T-helper 17 cell (primary cell): ENCODE measurements at regions not wholly inside any gene's neighbourhood (a gene's known extent, or its start where the extent isn't known, plus 50 kb on each side); places are given as distances from the start of the nearest gene placed in this dataset.
"Not testable (repeated sequence)": the region's sequence is repeated elsewhere in the genome, so short reads cannot be mapped to it uniquely, and the experiment has no call there.

ENCODE experiments used
- ATAC-seq: fragments of 150-1000 bp; cut with Tn5 transposase; 2 replicates; pipeline ENCODE4 v1.10.0; 2021; ENCODE audit warnings: mild to moderate bottlenecking, moderate library complexity
- DNase-seq, 3 donors: peaks; one replicate each; pipeline versions ENCODE4 v3.0.0 to v3.0.0-alpha.2; 2020 to 2021
- H3K9me3 ChIP-seq: one replicate; pipeline ENCODE4 v1.7.0; 2013; ENCODE audit warnings: low read length, mild to moderate bottlenecking; ENCODE audit not compliant: control insufficient read depth, poor library complexity, severe bottlenecking
- H3K27ac Mint-ChIP-seq: one replicate; pipeline ENCODE4 v1.8.0; 2022; ENCODE audit warnings: mild to moderate bottlenecking, moderate library complexity, mixed read lengths
- H3K27me3 Mint-ChIP-seq: one replicate; pipeline ENCODE4 v1.8.0; 2022; ENCODE audit warnings: mixed read lengths
- H3K36me3 Mint-ChIP-seq: one replicate; pipeline ENCODE4 v1.8.0; 2022; ENCODE audit warnings: low read depth, mixed read lengths
- H3K4me1 Mint-ChIP-seq: one replicate; pipeline ENCODE4 v1.8.0; 2022; ENCODE audit warnings: mild to moderate bottlenecking, mixed read lengths
- H3K4me3 Mint-ChIP-seq: one replicate; pipeline ENCODE4 v1.8.0; 2022; ENCODE audit warnings: mild to moderate bottlenecking, moderate library complexity, mixed read lengths

DNA sequence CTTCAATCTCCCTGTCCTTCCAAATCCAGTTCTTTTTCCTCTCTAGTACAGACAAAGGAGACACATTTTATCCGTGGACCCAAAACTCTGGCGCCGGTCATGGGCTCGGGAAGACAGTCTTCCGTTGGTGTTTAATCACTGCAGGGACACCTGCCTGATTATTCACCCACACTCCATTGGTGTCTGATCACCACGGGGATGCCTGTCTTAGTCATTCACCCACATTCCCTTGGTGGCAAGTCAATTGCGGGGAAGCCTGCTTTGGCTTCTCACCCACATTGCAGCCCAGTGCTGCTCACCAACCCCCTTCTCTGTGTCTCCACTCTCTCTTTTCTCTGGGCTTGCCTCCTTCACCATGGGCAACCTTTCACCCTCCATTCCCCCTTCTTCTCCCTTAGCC lies 266.7 kb upstream of the REG3G start:
- H3K36me3 Mint-ChIP-seq, ATAC-seq, H3K4me3 Mint-ChIP-seq, H3K9me3 ChIP-seq, H3K27me3 Mint-ChIP-seq, H3K4me1 Mint-ChIP-seq, H3K27ac Mint-ChIP-seq, DNase-seq: not testable (repeated sequence)

DNA sequence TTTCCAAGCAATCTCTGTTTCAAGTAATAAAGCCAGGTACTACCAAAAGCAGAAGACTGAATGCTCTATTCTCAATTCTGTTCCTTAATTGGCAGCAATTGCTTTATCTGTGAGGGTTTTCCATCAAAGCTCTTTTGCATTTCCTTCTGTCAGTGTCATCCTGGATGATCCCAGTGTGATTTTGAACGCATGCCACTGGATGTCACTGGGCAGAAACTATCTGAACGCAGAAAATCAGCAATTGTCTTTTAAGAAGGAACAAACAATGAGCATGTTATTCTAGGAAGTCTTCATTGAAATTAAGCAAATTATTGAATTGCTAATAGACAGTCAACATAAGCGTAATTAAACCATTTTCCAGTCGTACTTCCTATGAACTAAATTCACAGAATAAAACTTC lies 259.0 kb upstream of the REG3G start:
- DNase-seq (no peak), ATAC-seq (no peak)
- Mint-ChIP-seq H3K36me3 (no peaks in the 10 kb centered on the region), H3K27ac (no peak overlapping the region), H3K4me3 (no peak overlapping the region), H3K4me1 (no peaks in the 10 kb centered on the region), H3K27me3 (no peaks in the 10 kb centered on the region)
- no peaks in the 10 kb centered on the region for H3K9me3 ChIP-seq

DNA sequence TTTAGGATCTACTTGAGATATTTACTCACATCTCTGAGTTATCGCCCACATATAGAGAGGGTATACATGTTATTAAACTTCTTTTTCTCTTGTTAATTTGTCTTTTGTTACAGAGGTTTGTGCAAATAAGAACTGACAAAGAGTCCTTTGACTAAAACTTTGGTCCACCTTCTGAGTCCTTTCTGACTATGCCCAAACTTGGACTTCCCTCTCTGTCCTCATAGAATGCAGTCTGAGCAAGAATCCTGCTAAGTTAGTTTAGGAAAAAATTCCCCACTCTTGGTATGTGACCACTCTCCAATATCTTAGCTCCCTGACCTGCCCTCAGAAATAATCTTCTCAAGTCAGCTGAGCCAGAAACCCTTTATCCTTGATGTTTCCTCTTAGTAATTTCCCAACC lies 257.5 kb upstream of the REG3G start:
- no peaks in the 10 kb centered on the region for H3K9me3 ChIP-seq
- H3K4me1 Mint-ChIP-seq = no peaks in the 10 kb centered on the region
- no peaks in the 10 kb centered on the region for H3K36me3 Mint-ChIP-seq
- DNase-seq = no peak
- no peak for ATAC-seq
- no peaks in the 10 kb centered on the region for H3K27me3 Mint-ChIP-seq
- no peak overlapping the region for H3K27ac Mint-ChIP-seq
- H3K4me3 Mint-ChIP-seq = no peak overlapping the region

DNA sequence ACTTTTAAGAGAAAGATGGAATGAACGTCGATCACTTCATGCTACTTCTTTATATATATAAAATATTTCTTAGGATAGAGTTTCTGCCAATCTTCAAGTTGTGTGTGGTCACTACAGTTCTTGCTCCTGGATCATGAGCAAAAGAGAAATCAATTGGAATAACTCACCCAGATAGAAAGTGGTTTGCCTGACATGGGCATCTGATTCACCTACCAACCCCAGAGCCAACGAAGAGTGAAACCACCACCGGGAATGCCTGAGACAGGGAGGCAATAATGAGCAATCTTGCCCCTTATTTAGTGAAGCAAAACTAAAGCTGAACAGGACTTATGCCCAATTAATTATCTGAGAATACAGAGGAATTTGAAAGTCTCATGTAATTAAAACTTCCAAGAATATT lies 250.2 kb upstream of the REG3G start:
- ATAC-seq (no peak), DNase-seq (no peak)
- H3K4me3 Mint-ChIP-seq = no peak overlapping the region
- H3K36me3 Mint-ChIP-seq = no peaks in the 10 kb centered on the region
- H3K4me1 Mint-ChIP-seq = no peaks in the 10 kb centered on the region
- H3K9me3 ChIP-seq = no peaks in the 10 kb centered on the region
- no peak overlapping the region for H3K27ac Mint-ChIP-seq
- no peaks in the 10 kb centered on the region for H3K27me3 Mint-ChIP-seq

DNA sequence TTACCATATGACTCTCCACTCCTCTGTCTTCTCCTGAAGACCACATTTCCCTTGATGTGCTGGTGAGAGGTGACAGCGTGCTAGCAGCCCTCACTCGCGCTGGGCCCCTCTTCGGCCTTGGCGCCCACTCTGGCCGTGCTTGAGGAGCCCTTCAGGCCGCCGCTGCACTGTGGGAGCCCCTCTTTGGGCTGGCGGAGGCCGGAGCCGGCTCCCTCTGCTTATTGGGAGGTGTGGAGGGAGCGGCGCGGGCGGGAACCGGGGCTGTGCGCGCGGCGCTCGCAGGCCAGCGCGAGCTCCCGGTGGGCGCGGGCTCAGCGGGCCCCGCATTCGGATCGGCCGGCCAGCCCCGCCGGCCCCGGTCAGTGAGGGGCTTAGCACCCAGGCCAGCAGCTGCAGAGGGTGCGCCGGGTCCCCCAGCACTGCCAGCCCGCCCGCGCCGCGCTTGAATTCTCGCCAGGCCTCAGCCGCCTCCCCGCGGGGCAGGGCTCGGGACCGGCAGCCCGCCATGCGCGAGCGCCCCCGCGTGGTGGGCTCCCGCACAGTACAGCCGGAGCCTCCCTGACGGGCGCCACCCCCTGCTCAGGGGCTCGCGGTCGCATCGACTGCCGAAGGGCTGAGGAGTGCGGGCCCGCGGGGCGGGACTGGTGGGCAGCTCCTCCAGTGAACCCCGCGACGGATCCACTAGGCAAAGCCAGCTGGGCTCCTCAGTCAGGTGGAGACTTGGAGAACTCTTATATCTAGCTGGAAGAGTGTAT lies 246.6 kb upstream of the REG3G start:
- Mint-ChIP-seq H3K27me3 (no peaks in the 10 kb centered on the region), H3K27ac (no peak overlapping the region), H3K36me3 (no peaks in the 10 kb centered on the region), H3K4me1 (no peaks in the 10 kb centered on the region), H3K4me3 (no peak overlapping the region)
- ATAC-seq (no peak), DNase-seq (no peak)
- H3K9me3 ChIP-seq = peaks cover 4% of the 10 kb centered on the region

DNA sequence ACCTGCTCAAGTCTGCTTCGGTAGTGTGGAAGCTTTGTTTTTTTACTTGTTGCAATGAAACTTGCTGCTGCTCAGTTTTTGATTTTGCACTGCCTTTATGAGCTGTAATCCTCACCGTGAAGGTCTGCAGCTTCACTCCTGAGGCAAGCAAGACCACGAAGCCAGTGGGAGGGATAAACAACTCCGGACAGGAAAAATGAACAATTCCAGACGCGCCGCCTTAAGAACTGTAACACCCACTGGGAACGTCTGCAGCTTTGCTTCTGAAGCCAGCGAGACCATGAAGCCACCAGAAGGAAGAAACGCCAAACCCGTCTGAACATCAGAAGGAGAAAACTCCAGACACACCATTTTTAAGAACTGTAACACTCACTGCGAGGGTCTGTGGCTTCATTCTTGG lies 245.7 kb upstream of the REG3G start:
- H3K9me3 ChIP-seq = peaks cover 4% of the 10 kb centered on the region
- Mint-ChIP-seq H3K27ac (no peak overlapping the region), H3K4me1 (no peaks in the 10 kb centered on the region), H3K4me3 (no peak overlapping the region), H3K27me3 (no peaks in the 10 kb centered on the region), H3K36me3 (no peaks in the 10 kb centered on the region)
- ATAC-seq = no peak
- DNase-seq = no peak

DNA sequence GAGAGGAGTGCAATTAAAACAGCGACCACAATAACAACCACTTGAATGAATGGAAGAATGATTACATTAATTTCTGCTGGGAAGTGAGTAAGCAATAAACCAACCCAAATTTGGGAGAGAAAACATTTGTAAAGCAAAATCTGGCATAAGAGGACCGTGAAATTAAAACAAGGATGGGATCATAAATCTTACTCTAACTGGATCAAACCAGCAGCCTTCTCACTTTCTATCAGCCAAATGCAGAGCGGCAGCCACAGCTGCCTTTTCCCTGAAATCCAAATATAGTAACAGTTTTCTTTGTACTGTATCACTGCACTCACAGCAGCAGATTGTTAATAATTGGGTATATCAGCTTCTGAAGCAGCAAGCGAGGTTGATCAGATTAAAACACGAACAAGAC lies 245.2 kb upstream of the REG3G start:
- H3K9me3 ChIP-seq = peaks cover 4% of the 10 kb centered on the region
- H3K36me3 Mint-ChIP-seq = no peaks in the 10 kb centered on the region
- H3K27me3 Mint-ChIP-seq = no peaks in the 10 kb centered on the region
- no peak overlapping the region for H3K4me3 Mint-ChIP-seq
- DNase-seq = no peak
- no peak for ATAC-seq
- no peak overlapping the region for H3K27ac Mint-ChIP-seq
- H3K4me1 Mint-ChIP-seq = no peaks in the 10 kb centered on the region

DNA sequence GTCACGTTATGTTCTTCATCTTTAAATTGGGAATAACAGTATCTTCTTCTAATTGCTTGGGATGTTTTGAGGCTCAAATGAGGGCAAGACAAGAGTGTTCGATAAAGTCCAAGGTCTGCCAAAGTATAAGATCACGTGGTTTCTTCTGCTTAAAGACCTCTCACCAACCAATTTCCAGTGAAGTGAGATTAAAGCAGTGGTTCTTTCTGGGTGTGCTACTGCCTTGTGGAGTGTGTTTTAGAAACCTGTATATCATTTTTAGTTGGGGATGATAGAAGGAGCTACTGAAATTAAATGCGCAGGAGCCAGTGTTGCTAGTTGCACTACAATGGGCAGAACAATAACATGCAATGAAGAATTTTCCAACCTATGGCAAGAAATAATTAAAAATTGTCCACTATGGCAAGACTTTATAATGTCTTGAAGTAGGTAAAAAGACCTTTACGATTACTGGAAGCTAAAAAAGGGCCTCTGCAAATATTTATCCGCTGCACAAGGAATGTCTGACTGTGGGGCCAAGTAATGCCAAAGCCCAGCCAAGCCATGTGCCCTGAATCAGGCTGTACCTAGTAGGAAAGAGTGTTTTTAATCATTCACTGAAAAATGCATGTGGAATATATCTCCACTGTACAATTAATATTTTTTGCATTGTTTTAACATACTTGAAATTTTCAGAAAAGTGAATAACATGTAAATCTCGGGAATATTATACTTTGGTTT lies 244.5 kb upstream of the REG3G start:
- Mint-ChIP-seq H3K4me1 (no peaks in the 10 kb centered on the region), H3K4me3 (no peak overlapping the region), H3K27ac (no peak overlapping the region), H3K27me3 (no peaks in the 10 kb centered on the region), H3K36me3 (no peaks in the 10 kb centered on the region)
- no peak for DNase-seq
- no peak for ATAC-seq
- peaks cover 4% of the 10 kb centered on the region for H3K9me3 ChIP-seq

DNA sequence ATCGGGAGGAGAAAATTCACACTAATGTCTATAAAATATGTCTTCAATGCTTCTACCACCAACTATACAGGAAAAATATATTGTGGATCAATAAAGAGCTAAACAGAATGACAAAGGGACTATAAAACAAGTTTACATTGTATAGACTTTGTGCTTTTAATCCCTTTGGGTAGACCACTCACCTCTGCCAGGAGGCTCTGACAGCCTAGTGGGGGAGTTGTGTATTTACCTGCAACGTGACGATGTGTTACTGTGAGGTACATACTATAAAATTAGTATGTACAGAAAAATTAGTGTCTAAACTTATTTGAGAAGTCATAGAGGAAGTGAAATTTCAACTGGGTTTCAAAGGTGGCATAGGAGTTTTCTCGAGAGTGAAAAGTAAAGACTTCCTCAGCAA lies 243.3 kb upstream of the REG3G start:
- ATAC-seq (no peak), DNase-seq (no peak)
- no peaks in the 10 kb centered on the region for H3K27me3 Mint-ChIP-seq
- no peak overlapping the region for H3K4me3 Mint-ChIP-seq
- H3K9me3 ChIP-seq = peaks cover 4% of the 10 kb centered on the region
- H3K4me1 Mint-ChIP-seq = no peaks in the 10 kb centered on the region
- no peaks in the 10 kb centered on the region for H3K36me3 Mint-ChIP-seq
- H3K27ac Mint-ChIP-seq = no peak overlapping the region

DNA sequence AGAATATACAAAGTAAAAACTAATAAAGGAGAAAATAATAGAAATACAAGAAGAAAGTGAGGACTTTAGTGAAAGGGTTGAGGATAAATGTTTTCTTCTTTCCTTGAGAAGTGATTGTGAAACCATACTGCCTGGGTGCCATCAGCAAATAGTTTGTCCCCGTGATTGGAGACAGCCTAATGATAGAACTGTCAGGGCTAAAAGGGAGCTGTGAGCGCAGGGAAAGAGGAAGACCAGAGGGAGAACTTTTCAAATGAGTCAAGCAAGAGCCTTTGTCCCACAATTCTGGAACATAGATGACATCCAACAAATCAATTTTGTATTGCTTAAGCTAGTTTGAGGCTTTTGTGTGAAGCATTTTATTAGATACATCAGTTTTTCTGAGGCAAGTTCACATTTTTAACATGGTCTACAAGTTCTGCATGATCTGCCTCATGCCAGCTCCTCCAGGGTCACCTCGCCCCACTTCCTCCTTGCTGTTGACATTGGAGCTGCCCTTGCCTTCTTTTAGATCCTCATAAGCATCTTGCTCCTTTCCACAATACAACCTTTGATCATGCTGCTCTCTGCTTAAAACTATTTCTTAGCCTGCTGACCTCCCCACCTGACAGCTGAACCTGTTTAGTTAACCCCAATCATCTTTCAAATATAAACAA lies 213.4 kb upstream of the REG3G start:
- no peaks in the 10 kb centered on the region for H3K9me3 ChIP-seq
- Mint-ChIP-seq H3K4me3 (no peak overlapping the region), H3K27ac (no peak overlapping the region), H3K36me3 (no peaks in the 10 kb centered on the region), H3K4me1 (no peaks in the 10 kb centered on the region), H3K27me3 (no peaks in the 10 kb centered on the region)
- DNase-seq (no peak), ATAC-seq (no peak)

DNA sequence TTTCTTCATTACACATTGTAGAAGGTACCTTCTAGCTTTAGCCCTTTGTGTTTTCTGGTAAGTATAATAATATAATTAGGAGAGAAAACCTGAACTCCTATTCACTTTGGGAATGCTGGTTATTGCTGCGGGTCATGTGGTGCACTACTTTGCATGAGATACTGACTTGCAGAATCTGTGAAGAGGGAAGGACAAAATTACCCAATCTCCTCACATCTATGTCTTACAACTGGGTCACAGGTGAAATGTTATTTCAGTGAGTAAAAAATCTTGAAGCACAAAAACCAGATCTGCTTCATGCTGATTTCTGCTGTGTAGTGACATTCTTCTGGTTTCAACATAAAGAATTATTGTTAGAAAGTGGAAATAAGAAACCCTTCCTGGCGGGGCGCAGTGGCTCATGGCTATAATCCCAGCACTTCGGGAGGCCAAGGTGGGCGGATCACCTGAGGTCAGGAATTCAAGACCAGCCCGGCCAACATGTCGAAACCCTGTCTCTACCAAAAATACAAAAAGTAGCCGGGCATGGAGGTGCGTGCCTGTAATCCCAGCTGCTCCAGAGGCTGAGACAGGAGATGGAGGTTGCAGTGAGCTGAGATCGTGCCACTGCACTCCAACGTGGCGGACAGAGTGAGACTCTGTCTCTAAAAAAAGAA lies 211.0 kb upstream of the REG3G start:
- Mint-ChIP-seq H3K4me3 (no peak overlapping the region), H3K4me1 (no peaks in the 10 kb centered on the region)
- no peak for ATAC-seq

DNA sequence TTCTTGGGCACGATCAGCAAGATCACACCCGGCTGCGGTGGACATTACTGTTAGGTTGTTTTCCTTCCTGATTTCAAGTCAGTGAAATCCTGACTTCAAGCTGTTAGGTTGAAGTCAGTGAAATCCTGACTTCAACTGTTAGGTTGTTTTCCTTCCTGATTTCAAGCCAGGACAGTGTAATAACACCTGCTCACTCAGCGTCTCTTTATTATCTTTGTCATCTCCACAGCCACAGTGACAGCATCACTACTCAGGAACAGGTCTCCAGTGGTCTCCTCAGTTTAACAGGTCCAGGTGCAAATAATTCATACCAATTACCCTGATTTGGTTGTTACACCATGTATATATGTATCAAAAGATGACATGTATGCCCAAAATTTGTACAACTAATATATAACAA lies 208.1 kb upstream of the REG3G start:
- Mint-ChIP-seq H3K4me3 (no peak overlapping the region), H3K27ac (no peak overlapping the region), H3K27me3 (no peaks in the 10 kb centered on the region), H3K36me3 (no peaks in the 10 kb centered on the region), H3K4me1 (no peaks in the 10 kb centered on the region)
- H3K9me3 ChIP-seq = no peaks in the 10 kb centered on the region
- DNase-seq (no peak), ATAC-seq (no peak)

More for the DNA sequence above, 211.0 kb upstream of the REG3G start:
- Mint-ChIP-seq H3K27me3 (no peaks in the 10 kb centered on the region), H3K36me3 (no peaks in the 10 kb centered on the region), H3K27ac (no peak overlapping the region)
- no peak for DNase-seq
- no peaks in the 10 kb centered on the region for H3K9me3 ChIP-seq

DNA sequence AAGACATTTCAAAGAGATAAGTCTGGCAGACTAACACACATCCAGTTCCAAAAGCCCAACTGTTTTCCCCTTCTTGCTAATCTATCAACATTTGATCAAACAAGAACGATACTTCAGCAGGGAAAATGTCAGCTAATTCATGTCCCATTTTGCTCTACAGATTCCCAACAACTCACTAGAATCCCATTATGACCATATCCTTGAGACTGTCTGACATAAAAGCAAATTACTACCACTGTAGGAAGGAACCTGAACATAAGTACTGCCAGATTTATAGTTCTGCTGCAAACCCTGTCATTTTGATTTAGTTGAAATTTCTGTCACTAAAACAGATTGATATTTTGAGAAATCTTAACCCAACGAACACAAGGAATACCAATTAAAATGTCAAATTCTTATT lies 193.0 kb upstream of the REG3G start:
- no peak for DNase-seq
- no peaks in the 10 kb centered on the region for H3K9me3 ChIP-seq
- Mint-ChIP-seq H3K4me1 (no peaks in the 10 kb centered on the region), H3K36me3 (no peaks in the 10 kb centered on the region), H3K4me3 (no peak overlapping the region), H3K27me3 (no peaks in the 10 kb centered on the region), H3K27ac (no peak overlapping the region)
- no peak for ATAC-seq
